Lung microvascular endothelial cell (primary cell): ENCODE measurements at regions not wholly inside any gene's neighbourhood (a gene's known extent, or its start where the extent isn't known, plus 50 kb on each side); places are given as distances from the start of the nearest gene placed in this dataset.

ENCODE experiments used
- DNase-seq, 2 donors: peaks; one replicate each; pipeline versions ENCODE4 v3.0.0 to v3.0.0-alpha.2; 2010; ENCODE audit warnings: low read depth in 2 of 2

DNA sequence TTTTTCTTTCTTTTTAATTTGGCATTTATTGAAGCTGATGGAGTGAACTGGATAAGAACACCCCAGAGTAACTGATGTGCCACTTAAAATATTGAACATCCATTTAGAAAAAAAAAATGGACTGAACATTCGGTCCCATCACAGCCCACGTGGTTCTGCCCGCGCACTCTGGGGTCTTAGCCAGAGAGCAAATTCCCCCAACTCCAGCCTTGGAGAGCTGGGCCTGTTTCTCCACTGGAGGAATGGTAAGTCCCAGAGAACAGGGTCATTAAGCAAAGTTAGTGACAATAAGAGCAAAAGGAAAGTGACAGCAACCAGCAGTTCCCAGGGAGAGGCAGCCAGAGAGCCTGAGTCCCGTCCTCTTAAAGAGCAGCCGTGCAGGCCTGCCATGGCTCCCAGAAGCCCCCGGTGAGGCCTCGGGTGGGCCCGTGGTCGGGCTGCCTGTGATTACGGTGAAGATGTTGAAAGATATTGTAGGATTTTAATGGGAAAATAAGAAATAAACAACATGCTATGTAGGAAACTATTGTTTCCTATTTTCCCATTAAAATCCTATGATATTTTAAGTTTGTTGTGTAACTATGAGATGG lies 487.9 kb upstream of the MKI67 start:
- no peak for DNase-seq

- DNase-seq = no peak
Observed at GRCh38 chr10:128614802-128615553, 488.8 kb upstream of the MKI67 start.

- DNase-seq = no peak
Observed at GRCh38 chr10:128617532-128617931, 491.3 kb upstream of the MKI67 start.

GRCh38 chr10:128622706-128623105 lies 496.5 kb upstream of the MKI67 start:
- no peak for DNase-seq

DNA sequence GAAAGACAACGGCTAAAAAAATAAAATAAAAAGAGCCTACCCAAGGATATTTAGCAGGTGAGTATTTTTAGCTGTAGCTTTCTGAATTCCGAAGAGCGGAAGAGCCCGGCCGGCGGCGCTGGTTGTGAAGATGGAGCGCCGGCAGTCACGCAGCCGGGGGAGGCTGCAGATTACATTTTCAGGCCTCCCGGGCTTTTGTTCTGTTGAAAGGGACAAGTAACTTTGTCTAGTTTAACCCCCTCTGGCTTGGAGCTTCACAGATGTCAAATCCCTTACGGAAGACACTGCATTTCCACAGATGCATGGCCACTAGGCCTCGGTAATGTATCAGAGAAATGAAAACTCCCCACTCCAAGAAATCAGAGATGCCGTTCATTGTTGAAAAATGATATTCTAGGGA lies 497.6 kb upstream of the MKI67 start:
- no peak for DNase-seq

DNA sequence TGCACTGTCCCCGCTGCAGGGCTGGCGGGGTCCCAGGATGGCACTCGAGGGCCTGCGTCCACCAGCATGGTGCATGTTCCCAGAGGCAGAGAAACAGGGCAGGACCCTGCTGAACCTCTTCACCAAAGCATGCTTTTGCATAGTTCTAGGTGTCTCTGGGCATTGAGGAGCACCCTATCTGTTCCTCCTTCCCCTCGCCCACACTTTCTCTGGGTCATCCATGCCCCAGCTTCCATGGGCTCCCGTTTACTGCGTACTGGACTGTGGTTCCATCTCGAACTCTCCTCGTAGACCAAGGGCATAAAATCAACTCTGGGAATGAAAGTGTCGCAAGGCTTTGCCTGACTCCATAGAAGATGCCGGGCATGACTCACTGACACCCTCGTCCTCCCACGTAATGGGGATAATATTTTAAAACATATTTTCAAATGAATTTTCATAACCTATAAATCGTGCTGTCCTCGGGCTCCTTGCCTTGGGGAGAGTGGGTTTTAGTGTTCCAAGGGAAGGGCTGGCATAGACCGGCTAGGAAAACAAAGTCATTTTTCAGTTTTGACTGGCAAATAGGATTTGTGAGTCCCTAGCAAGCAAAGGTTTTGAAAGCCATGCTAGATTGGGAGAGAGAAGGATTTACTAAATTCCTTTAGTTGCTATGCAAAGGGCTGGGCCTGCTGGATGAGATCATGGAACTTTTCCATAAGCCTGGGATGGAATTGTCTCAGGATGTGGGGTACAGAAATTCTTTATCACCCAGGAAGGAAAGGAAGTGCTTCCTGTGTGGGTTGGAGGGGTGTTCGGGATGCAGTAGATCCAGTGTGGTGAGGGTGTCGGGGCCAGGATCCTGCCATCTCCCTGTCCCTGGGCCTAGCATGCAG lies 498.7 kb upstream of the MKI67 start:
- no peak for DNase-seq

DNA sequence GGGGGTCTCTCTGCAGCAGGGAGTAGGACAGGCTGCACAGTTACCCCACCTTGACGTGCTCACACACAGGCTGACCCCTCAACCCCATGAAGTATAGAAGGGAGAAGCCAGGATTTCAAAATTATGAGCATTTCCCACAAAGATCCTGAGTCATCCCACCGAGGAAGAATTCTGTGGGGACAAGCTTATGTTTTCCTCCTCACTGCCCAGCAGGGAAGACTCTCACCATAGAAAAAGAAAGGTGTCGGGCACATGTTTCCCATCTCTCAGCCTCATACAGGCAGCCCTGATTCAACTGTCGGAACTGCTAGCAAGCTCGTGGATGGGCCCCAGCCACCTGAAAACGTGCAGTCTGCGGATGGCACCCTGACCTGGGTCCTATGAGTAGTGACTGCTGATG lies 499.7 kb upstream of the MKI67 start:
- no peak for DNase-seq

DNA sequence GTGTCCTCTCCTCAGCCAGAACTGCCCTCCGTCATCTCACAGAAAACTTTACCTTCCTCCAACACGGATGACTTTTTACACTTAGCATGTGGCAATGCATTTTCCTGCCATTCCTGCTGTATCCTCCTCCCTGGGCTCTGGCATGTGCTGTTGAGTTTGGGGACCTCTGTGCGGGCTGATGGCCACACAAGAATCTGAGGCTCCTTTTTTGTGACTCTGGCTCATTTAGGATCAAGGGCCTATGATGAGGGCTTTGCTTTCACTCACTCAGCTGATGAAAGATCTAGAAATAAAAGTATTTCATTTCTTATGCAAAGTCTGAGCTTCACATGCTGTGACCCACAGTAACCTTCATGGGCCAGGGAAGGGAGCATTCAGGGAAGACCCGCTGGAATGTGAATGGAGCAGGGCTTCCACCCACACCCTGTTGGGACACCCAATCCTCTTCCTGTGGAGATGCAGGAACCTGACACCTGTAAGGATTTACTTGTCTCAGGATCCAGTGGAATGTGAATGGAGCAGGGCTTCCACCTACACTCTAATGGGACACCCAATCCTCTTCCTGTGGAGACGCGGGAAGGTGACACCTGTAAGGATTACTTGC lies 500.3 kb upstream of the MKI67 start:
- DNase-seq = no peak

DNA sequence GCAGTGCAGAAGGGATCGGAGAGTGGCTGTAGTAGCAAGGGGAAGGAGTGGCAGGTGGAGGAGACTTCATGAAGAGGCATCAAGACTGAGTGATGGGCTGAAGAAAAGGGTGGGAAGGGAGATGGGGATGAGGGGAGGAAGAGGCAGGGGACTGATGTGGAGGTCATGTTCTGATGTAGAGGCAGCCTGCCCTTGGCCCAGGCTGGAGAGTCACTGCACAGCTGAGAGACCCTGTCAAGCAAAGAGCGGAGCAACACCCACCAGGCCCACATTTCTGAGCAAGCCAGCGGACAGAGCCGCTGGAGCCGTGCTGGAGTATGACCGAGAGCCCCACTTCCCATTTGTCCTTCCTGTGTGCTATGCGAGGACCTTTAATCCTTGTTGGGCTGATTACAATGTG lies 501.6 kb upstream of the MKI67 start:
- no peak for DNase-seq

GRCh38 chr10:128628252-128628651 lies 502.0 kb upstream of the MKI67 start:
- DNase-seq = no peak

GRCh38 chr10:128629111-128630096 lies 503.2 kb upstream of the MKI67 start:
- peak in 1 of 2 donors; percentile 70 for DNase-seq

DNA sequence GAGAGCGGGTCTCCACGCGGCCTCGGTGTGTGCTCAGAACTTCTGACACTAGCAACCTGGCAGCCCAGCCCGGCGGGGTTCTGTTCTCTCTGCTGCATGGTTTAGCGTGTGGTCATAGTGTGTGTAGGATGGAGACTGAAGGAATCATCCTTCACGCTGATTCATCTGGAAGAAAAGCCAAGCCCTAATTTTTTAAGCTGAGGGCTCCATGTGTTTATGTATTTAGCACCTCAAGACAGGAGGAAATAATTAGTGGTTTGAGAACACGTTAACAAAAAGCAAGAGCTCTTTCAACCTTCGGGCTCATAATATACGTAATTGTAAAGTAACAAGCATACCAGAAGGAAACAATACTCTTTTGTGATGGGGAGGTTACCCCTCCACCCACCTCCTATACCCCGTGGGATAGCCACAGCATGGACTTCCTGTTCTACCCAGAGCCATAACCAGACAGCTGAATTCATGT lies 504.6 kb upstream of the MKI67 start:
- DNase-seq = no peak

DNA sequence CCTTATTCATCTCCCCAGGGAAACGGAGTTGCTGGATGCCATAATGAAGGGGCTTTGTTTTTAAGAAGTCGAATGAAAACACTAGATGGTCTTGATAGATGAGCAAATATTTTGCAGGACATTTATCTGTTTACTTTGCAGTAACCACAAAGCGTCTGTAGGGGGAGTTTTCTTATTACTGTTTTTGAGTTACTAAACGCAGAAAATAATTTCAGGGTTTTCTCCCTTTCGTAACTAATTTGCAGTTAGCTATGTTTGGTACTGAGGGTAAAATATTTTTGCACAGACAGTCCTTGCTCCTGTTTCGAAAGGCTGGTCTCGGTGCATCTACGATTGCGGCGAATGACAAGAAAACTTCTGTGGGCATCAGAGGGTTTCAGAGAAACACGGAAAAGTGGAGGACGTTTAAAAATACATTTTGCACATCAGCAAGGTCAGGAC lies 505.6 kb upstream of the MKI67 start:
- DNase-seq = peak in 1 of 2 donors; percentile 52

GRCh38 chr10:128632694-128633093 lies 506.5 kb upstream of the MKI67 start:
- no peak for DNase-seq

- peak in 1 of 2 donors; percentile 47 for DNase-seq
Observed at GRCh38 chr10:128633864-128634540, 507.8 kb upstream of the MKI67 start.

GRCh38 chr10:128642023-128642422 lies 515.8 kb upstream of the MKI67 start:
- DNase-seq = no peak

DNA sequence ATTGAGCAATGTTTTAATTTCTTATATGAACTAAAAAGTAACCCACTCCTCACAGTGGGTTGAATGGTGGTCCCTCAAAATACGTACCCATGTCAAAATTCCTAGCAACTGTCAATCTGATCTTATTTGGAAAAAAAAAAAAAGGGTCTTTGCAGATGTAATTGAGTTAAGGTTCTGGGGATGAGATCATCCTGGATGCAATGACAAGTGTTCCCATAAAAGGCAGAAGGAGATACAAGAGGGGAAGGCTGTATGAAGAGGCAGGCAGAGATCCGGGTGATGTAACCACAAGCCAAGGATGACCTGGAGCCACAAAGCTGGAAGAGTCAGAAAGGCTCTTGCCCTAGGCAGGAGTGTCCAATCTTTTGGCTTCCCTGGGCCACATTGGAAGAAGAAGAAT lies 516.3 kb upstream of the MKI67 start:
- no peak for DNase-seq

- no peak for DNase-seq
Observed at GRCh38 chr10:128643658-128644057, 517.4 kb upstream of the MKI67 start.

DNA sequence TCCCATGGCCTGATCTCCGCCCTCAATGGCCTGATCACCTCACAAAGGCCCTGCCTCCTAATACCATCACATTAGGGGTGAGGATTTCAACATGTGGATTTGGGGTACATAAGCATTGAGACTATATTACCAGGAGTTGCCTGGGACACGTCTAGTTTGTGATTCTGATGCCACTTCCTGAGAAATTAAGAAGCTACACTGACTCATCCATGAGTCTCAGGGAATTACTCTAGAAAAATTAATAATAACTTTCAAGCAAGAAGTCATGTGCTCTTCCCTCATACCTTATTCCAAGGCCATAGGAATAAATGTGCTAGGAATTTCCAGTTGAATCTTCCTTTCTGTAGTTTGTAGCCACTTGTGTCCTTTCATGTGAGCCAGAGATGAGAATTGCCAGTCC lies 519.3 kb upstream of the MKI67 start:
- no peak for DNase-seq

DNA sequence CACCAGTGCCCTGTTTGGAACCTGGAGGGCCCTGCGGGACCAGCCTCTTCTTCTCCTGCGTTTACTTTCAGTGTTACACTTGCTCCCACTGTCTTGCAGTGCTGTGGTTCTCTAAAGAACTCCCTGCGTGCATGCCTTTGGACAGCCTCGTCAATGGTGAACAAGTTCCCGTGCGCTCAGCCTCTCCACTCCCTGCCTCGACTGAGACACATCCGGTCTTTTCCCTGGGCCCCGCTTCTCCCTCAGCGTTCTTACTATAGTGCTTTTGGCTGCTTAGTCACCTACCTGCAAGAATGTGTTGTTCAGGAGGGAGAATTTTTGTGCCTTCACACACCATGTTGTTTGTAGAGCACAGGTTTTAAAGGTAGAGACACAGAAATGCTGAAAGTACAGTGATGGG lies 520.7 kb upstream of the MKI67 start:
- no peak for DNase-seq
